A172 (cell line): ENCODE measurements at regions not wholly inside any gene's neighbourhood (a gene's known extent, or its start where the extent isn't known, plus 50 kb on each side); places are given as distances from the start of the nearest gene placed in this dataset.
"Not testable (repeated sequence)": the region's sequence is repeated elsewhere in the genome, so short reads cannot be mapped to it uniquely, and the experiment has no call there.

Experiments
- DNase-seq: peaks from one replicate; pipeline ENCODE4 v3.0.0-alpha.2; 2015; ENCODE audit warnings: low spot score

- DNase-seq: no peak
Observed at GRCh38 chr14:105856676-105857219, 330.4 kb downstream of the TMEM121 start.

GRCh38 chr14:105857220-105857825 lies 330.9 kb downstream of the TMEM121 start:
- DNase-seq: no peak

- no peak for DNase-seq
Observed at GRCh38 chr14:105857826-105858675, 331.7 kb downstream of the TMEM121 start.

DNA sequence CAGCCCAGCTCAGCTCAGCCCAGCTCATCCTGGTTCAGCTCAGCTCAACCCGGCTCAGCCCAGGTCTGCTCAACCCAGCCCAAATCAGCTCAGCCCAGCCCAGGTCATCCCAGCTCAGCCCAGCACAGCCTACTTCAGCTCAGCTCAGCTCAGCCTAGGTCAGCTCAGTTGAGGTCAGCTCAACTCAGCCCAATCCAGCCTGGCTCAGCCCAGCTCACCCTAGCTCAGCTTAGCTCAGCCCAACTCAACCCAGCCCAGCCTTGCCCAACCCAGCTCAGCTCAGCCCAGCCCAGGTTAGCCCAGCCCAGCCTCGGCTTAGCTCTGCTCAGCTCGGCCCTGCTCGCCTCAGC lies 332.3 kb downstream of the TMEM121 start:
- no peak for DNase-seq

- not testable (repeated sequence) for DNase-seq
Observed at GRCh38 chr14:105859073-105859716, 332.8 kb downstream of the TMEM121 start.

GRCh38 chr14:105859717-105860614 lies 333.6 kb downstream of the TMEM121 start:
- DNase-seq: no peak

GRCh38 chr14:105860615-105861580 lies 334.5 kb downstream of the TMEM121 start:
- DNase-seq: no peak

- DNase-seq: no peak
Observed at GRCh38 chr14:105861985-105862465, 335.6 kb downstream of the TMEM121 start.

DNA sequence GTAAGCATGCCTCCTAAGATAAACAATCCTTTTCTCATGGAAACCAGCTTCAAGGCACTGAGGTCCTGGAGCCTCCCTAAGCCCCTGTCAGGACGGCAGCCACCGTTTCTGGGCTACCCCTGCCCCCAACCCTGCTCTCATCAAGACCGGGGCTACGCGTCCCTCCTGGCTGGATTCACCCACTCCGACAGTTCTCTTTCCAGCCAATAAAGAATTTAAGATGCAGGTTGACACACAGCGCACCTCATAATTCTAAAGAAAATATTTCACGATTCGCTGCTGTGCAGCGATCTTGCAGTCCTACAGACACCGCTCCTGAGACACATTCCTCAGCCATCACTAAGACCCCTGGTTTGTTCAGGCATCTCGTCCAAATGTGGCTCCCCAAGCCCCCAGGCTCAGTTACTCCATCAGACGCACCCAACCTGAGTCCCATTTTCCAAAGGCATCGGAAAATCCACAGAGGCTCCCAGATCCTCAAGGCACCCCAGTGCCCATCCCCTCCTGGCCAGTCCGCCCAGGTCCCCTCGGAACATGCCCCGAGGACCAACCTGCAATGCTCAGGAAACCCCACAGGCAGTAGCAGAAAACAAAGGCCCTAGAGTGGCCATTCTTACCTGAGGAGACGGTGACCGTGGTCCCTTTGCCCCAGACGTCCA lies 336.3 kb downstream of the TMEM121 start:
- DNase-seq: no peak

- DNase-seq: no peak
Observed at GRCh38 chr14:105863296-105864108, 337.1 kb downstream of the TMEM121 start.

DNA sequence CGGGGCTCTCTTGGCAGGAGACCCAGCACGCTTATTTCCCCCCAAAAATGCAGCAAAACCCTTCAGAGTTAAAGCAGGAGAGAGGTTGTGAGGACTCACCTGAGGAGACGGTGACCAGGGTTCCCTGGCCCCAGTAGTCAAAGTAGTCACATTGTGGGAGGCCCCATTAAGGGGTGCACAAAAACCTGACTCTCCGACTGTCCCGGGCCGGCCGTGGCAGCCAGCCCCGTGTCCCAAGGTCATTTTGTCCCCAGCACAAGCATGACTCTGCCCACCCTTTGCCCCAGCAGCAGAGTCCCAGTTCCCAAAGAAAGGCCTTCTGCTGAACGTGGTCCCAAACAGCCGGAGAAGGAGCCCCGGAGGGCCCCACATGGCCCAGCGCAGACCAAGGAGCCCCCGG lies 337.7 kb downstream of the TMEM121 start:
- DNase-seq: no peak

- no peak for DNase-seq
Observed at GRCh38 chr14:105864651-105865265, 338.4 kb downstream of the TMEM121 start.

DNA sequence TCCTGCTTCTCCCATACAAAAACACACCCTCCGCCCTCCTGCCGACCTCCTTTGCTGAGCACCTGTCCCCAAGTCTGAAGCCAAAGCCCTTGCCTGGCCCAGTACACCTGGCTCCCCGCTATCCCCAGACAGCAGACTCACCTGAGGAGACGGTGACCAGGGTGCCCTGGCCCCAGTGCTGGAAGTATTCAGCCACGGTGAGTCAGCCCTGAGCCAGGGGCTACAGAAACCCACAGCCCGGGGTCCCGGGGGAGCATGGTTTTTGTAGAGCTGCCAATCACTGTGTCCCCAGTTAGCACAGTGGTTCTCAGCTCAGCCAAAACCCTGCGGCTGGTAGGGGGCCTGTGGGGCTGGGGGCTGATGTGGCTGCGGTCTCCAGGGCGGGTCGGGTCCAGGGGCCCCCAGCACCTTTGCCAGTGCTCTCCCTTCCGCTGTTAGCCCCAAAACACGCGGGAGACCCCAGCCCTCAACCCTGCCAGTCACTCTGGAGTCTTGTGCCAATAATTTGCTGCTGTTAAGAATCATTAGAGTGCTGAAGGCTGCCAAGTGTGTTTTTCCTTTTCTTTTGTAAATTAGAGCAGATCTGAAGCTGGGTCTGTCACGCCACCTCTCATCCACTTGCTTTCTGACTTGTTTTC lies 339.0 kb downstream of the TMEM121 start:
- DNase-seq: no peak

DNA sequence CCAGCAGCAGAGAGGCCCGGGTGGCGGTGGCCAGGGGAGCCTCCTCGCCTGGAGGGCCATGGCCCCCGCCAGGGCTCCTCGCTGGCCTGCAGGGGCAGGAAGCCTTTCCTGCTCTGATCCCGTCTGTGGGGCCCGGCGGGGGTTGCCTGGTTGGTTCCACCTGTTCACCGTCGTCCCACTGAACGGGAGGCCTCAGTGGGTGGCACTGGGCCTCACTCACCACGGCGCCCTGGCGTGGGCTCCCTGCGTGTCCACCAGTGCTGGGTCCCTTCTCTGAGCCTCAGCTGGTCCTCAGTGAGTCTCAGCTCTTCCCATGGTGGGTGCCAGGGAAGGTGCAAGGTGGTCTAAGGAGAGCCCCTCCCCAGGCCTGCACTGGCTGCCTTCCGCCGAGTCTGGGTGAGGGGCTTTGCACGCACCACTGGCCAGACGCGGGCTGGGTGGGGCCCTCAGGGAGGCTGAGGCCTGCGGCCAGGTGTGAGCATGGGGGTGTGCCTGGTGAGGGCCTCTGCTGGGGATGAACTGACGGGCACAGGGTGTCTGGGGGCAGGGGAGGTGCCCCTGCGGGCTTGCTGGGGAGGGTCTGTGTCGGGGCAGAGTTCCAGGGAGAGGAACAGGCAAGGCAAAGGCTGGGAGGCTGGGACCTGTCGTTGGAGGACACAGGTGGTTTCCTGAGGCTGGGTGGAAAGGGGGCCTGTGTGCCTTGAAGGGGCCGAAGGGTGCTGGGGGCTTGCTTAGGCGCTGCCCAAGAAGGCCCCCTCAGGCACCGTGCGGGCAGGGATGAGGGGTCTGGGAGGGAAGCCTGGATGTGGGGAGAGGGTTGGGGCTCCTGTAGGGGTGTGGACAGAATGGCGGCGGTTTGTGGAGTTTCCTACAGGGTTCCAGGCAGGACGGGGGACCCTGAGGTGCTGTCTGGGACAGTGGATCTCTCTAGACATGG lies 339.8 kb downstream of the TMEM121 start:
- DNase-seq: no peak

DNA sequence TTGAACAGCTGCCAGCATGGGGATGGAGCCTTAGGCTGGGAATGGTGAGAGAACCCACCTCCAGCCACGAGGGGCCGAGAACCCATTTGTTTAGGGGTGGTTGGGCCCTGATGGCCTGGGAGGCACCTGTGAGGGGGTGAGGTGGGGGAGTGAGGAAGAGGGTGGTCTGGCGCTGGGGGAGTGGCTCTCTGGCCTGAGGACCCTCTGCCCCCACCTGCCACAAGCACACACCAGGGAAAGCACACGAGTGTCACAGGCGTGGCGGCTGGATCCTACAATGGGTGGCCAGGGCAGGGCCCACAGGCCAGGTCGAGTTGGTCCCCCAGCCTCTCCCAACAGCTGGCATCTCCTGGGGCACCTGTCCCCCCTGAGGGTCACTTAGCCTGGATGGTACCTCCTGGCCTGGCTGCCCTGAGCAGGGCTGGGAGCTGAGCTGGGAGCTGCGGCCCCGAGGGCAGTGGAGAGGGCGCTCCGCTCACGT lies 340.5 kb downstream of the TMEM121 start:
- DNase-seq: no peak

GRCh38 chr14:105867961-105868599 lies 341.7 kb downstream of the TMEM121 start:
- no peak for DNase-seq
